Uterus (tissue), 3 donors: ENCODE measurements at regions not wholly inside any gene's neighbourhood (a gene's known extent, or its start where the extent isn't known, plus 50 kb on each side); places are given as distances from the start of the nearest gene placed in this dataset.

Source experiments
- DNase-seq, 2 donors: peaks; one replicate each; pipeline ENCODE4 v3.0.0-alpha.2; 2019 to 2020
- H3K27ac ChIP-seq, 2 donors: fragments of 200-600 bp; sonication (generic); 1 replicate in 1 of 2; 2 replicates in 1 of 2; pipeline ENCODE4 v1.5.1; 2016 to 2018
- H3K27me3 ChIP-seq, 2 donors: fragments of 200-600 bp; sonication (generic); one replicate each; pipeline ENCODE4 v1.5.1; 2018 to 2019; ENCODE audit warnings: control low read depth in 1 of 2
- H3K36me3 ChIP-seq, 2 donors: fragments of 200-600 bp; sonication (generic); one replicate each; pipeline ENCODE4 v1.5.1; 2019; ENCODE audit warnings: control low read depth in 1 of 2
- H3K4me1 ChIP-seq, 2 donors: fragments of 200-600 bp; sonication (generic); one replicate each; pipeline ENCODE4 v1.5.1; 2018 to 2019; ENCODE audit warnings: control low read depth in 1 of 2
- H3K4me3 ChIP-seq, 2 donors: fragments of 200-600 bp; sonication (generic); 1 replicate in 1 of 2; 2 replicates in 1 of 2; pipeline ENCODE4 v1.5.1; 2018 to 2019; ENCODE audit warnings: mild to moderate bottlenecking in 1 of 2
- H3K9me3 ChIP-seq, 2 donors: fragments of 200-600 bp; sonication (generic); one replicate each; pipeline ENCODE4 v1.5.1; 2019; ENCODE audit warnings: control low read depth in 1 of 2
- POLR2A ChIP-seq, 2 donors: fragments of 450-650 bp; IDR thresholded peaks; one replicate each; pipeline ENCODE4 v1.6.1; 2016; ENCODE audit warnings: antibody characterized with exemption in 2 of 2, mild to moderate bottlenecking in 1 of 2, moderate library complexity in 1 of 2
- intact Hi-C: fragments of 100-400 bp; cut with DNase I; formaldehyde crosslinking; loops from one replicate; pipeline ENCODE4 v1.15.1; 2023; ENCODE audit warnings: low total_unique reads
- TF ChIP-seq, protein P1 (sequence below), 4 experiments: fragments of 200-600 bp in 2 of 4; fragments of 450-650 bp in 2 of 4; sonication (generic) in 2 of 4; IDR thresholded peaks; one replicate each; pipeline ENCODE4 v1.5.1; 2016 to 2019; ENCODE audit warnings: antibody characterized with exemption in 4 of 4, mild to moderate bottlenecking in 2 of 4, moderate library complexity in 1 of 4
- donor health status: DM: yes; HTN: yes; CAD: no.

DNA sequence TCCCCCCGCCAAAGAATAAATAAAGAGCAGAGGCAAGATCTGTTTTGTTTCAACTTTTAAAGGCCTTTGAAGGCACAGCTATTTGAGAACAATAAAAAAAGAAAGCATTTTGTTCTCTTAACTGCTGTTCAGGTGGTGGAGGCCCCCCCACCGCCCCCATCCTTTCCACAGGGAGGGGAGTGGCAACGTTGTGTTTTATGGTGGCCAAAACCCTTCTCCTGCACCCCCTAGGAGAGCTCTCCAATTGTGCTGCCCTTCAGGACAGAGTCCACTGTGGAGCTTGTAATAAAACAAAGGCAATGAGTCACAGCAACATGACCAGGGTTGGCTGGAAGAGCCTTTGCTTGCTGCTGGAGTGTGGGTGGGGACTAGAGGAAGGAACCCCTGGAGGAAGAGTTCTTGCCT is 987.9 kb downstream of the KCNMA1 start:
- peaks cover 0 to 4% of the 10 kb centered on the region in 2 donors for H3K4me1 ChIP-seq
- no peak for TF ChIP-seq POLR2A (IDR thresholded peaks at IDR 0.05)
- TF ChIP-seq, protein P1, sequence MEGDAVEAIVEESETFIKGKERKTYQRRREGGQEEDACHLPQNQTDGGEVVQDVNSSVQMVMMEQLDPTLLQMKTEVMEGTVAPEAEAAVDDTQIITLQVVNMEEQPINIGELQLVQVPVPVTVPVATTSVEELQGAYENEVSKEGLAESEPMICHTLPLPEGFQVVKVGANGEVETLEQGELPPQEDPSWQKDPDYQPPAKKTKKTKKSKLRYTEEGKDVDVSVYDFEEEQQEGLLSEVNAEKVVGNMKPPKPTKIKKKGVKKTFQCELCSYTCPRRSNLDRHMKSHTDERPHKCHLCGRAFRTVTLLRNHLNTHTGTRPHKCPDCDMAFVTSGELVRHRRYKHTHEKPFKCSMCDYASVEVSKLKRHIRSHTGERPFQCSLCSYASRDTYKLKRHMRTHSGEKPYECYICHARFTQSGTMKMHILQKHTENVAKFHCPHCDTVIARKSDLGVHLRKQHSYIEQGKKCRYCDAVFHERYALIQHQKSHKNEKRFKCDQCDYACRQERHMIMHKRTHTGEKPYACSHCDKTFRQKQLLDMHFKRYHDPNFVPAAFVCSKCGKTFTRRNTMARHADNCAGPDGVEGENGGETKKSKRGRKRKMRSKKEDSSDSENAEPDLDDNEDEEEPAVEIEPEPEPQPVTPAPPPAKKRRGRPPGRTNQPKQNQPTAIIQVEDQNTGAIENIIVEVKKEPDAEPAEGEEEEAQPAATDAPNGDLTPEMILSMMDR (IDR thresholded peaks at IDR 0.05), result no peak
- intact Hi-C loops, result no loop called here
- no peaks in the 10 kb centered on the region for H3K9me3 ChIP-seq
- H3K27me3 ChIP-seq, result no peaks in the 10 kb centered on the region
- no peaks in the 10 kb centered on the region for H3K36me3 ChIP-seq
- peak; percentile 35 to 61 for DNase-seq
- H3K27ac ChIP-seq, result peak overlapping the region; percentile 48 to 50
- no peak overlapping the region for H3K4me3 ChIP-seq

DNA sequence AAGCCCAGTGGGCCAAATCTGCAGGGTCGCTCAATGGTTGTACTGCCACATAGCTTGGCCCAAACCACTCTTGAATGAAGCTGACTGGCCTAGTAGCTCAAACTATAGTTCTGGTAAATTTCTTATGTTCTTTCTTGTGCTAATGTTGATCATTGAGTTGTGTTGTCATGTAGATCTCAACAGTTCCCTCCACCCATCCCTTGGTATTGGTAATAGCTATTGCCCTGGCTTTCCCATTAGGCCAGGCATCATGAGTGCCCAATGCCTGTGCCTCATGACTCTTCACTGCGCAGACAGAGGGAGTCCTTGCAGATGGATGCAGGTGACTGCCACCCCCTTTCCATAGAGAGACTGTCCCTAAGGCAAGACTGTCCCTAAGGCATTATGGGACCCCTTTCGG is 988.4 kb downstream of the KCNMA1 start:
- TF ChIP-seq, protein P1 (IDR thresholded peaks at IDR 0.05), result no peak
- no peak for TF ChIP-seq POLR2A (IDR thresholded peaks at IDR 0.05)
- Histone ChIP-seq H3K27ac (peak overlapping the region; percentile 48 to 50), H3K27me3 (no peaks in the 10 kb centered on the region), H3K4me3 (no peak overlapping the region), H3K36me3 (no peaks in the 10 kb centered on the region), H3K4me1 (peaks cover 0 to 4% of the 10 kb centered on the region in 2 donors), H3K9me3 (no peaks in the 10 kb centered on the region)
- no peak for DNase-seq
- intact Hi-C loops, result no loop called here

DNA sequence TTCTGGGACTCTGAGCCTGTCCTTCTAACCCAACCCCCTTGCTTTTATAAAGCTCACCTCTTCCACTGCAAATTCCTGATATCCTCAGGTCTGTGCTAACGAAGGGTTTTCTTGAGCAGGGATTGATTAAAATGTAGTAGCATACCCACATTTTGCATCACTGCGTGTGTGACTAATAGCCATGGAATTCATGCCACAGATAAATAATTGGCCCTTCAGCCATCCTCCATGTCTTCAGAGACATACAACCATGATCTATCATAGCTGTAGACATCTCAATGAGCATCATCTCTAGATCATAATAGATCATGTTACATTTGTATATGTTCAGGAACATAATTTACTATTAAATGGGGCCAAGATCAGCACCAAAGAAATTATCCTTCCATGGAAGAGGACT is 990.3 kb downstream of the KCNMA1 start:
- Histone ChIP-seq H3K4me3 (no peak overlapping the region), H3K36me3 (no peaks in the 10 kb centered on the region), H3K4me1 (peaks cover 3 to 10% of the 10 kb centered on the region in 2 donors), H3K27ac (no peak overlapping the region), H3K27me3 (no peaks in the 10 kb centered on the region), H3K9me3 (no peaks in the 10 kb centered on the region)
- intact Hi-C loops, result no loop called here
- DNase-seq, result no peak
- no peak for TF ChIP-seq POLR2A (IDR thresholded peaks at IDR 0.05)
- TF ChIP-seq, protein P1 (IDR thresholded peaks at IDR 0.05), result no peak

DNA sequence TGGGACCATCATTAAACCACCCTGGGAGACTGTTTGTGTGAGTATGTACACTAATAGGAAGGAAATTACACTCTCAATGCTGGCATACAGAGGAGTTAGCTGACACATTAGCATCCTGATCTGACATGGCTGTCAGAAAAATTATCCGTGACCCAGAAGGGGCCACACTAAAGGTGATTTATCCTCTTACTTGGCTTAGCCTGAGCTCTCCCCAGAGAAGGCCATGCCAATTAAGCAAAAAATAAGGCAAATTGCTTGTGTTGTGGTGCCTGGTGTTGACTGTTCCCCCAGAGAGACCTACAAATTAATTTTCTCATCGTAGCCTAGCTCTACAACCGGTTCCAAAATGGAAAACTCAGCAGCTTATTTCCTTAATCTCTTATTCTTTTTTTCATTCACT is 992.3 kb downstream of the KCNMA1 start:
- intact Hi-C loops, result no loop called here
- peaks cover 3 to 10% of the 10 kb centered on the region in 2 donors for H3K4me1 ChIP-seq
- TF ChIP-seq, protein P1 (IDR thresholded peaks at IDR 0.05), result no peak
- no peak for TF ChIP-seq POLR2A (IDR thresholded peaks at IDR 0.05)
- H3K27me3 ChIP-seq, result no peaks in the 10 kb centered on the region
- DNase-seq, result no peak
- no peak overlapping the region for H3K4me3 ChIP-seq
- H3K9me3 ChIP-seq, result no peaks in the 10 kb centered on the region
- peak overlapping the region; percentile 15 to 23 for H3K27ac ChIP-seq
- H3K36me3 ChIP-seq, result no peaks in the 10 kb centered on the region

DNA sequence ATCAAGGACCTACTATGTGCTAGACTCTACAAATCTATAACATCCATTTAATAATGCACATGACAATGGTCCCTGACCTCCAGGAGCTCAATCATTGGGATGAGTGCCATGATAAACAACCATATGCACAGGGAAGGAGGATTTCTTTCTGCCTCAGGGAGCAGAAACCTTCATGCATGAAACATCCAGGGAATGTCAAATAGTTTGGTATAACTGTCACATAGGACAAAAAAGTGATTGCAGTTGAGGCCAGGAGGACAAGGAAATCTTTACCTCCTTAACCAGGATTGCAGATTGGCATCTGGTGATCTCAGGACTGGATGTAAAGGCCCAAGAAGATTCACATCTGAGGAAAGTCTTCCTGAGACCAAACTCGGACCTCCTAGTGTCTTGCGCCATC is 993.1 kb downstream of the KCNMA1 start:
- DNase-seq, result no peak
- H3K36me3 ChIP-seq, result no peaks in the 10 kb centered on the region
- H3K4me1 ChIP-seq, result peaks cover 3 to 7% of the 10 kb centered on the region in 2 donors
- H3K9me3 ChIP-seq, result no peaks in the 10 kb centered on the region
- H3K27ac ChIP-seq, result peak overlapping the region in 1 of 2 donors; percentile 22
- TF ChIP-seq, protein P1 (IDR thresholded peaks at IDR 0.05), result no peak
- no peak for TF ChIP-seq POLR2A (IDR thresholded peaks at IDR 0.05)
- no peak overlapping the region for H3K4me3 ChIP-seq
- intact Hi-C loops, result no loop called here
- H3K27me3 ChIP-seq, result no peaks in the 10 kb centered on the region
